Spleen (tissue), 11 donors: ENCODE measurements at regions not wholly inside any gene's neighbourhood (a gene's known extent, or its start where the extent isn't known, plus 50 kb on each side); places are given as distances from the start of the nearest gene placed in this dataset.
"Not testable (repeated sequence)": the region's sequence is repeated elsewhere in the genome, so short reads cannot be mapped to it uniquely, and the experiment has no call there.

Experiments used
- DNase-seq: peaks from one replicate; pipeline ENCODE4 v3.0.0-alpha.2; 2020
- H3K27ac ChIP-seq, 8 donors: fragments of 200-600 bp; sonication (generic) in 7 of 8; 1 replicate in 4 of 8; 2 replicates in 4 of 8; pipeline versions ENCODE4 v1.5.0 to v1.8.0; 2016 to 2021; ENCODE audit warnings: inconsistent platforms in 4 of 8, mild to moderate bottlenecking in 4 of 8, moderate library complexity in 1 of 8
- H3K27me3 ChIP-seq, 7 donors: fragments of 200-600 bp; sonication (generic) in 6 of 7; replicated peaks in 1 of 7; 1 replicate in 4 of 7; 2 replicates in 3 of 7; pipeline versions ENCODE4 v1.5.0 to v1.8.0; 2016 to 2021; ENCODE audit warnings: inconsistent platforms in 3 of 7, mild to moderate bottlenecking in 1 of 7
- H3K36me3 ChIP-seq, 6 donors: fragments of 200-600 bp; sonication (generic) in 5 of 6; 1 replicate in 4 of 6; 2 replicates in 2 of 6; pipeline versions ENCODE4 v1.5.0 to v1.8.0; 2016 to 2021; ENCODE audit warnings: inconsistent platforms in 2 of 6
- H3K4me1 ChIP-seq, 6 donors: fragments of 200-600 bp; sonication (generic) in 5 of 6; 1 replicate in 3 of 6; 2 replicates in 3 of 6; pipeline versions ENCODE4 v1.5.0 to v1.8.0; 2016 to 2021; ENCODE audit warnings: inconsistent platforms in 3 of 6
- H3K4me3 ChIP-seq, 8 donors: fragments of 200-600 bp; sonication (generic) in 7 of 8; 1 replicate in 4 of 8; 2 replicates in 4 of 8; pipeline versions ENCODE4 v1.5.0 to v1.8.0; 2016 to 2021; ENCODE audit warnings: inconsistent platforms in 4 of 8, mild to moderate bottlenecking in 4 of 8, moderate library complexity in 2 of 8
- H3K9me3 ChIP-seq, 8 donors: fragments of 200-600 bp; sonication (generic) in 7 of 8; 1 replicate in 4 of 8; 2 replicates in 4 of 8; pipeline versions ENCODE4 v1.5.0 to v1.8.0; 2016 to 2021; ENCODE audit warnings: inconsistent platforms in 4 of 8
- CTCF ChIP-seq, 11 experiments: fragments of 200-600 bp in 7 of 11; fragments of 450-650 bp in 4 of 11; sonication (generic) in 4 of 11; IDR thresholded peaks in 8 of 11; conservative IDR thresholded peaks in 3 of 11; 1 replicate in 7 of 11; 2 replicates in 4 of 11; pipeline versions ENCODE4 v1.4.0 to v1.8.0; 2016 to 2021; ENCODE audit warnings: antibody characterized with exemption in 11 of 11, inconsistent platforms in 4 of 11, mild to moderate bottlenecking in 1 of 11
- POLR2A ChIP-seq, 3 donors: fragments of 450-650 bp; IDR thresholded peaks; one replicate each; pipeline ENCODE4 v1.5.1; 2017; ENCODE audit warnings: antibody characterized with exemption in 3 of 3, mild to moderate bottlenecking in 1 of 3
- POLR2AphosphoS5 ChIP-seq, 3 donors: sonication (generic); formaldehyde crosslinking; IDR thresholded peaks; one replicate each; pipeline ENCODE4 v1.5.1; 2017; ENCODE audit warnings: antibody characterized with exemption in 3 of 3
- WGBS, 5 donors: extraction: QIAGEN DNeasy Blood & Tissue Kit in 3 of 5; methylation state at CpG; one replicate each; pipeline versions ENCODE4 v1.1.5 to v1.1.7; 2013 to 2018; 5-methylcytosine and 5-hydroxymethylcytosine counted together
- intact Hi-C: fragments of 100-400 bp; cut with DNase I; formaldehyde crosslinking; loops from one replicate; pipeline ENCODE4 v1.15.0; 2023; ENCODE audit warnings: low total_unique reads
- donor health status: healthy with polysubstance abuse.
- donor health status: DM: no; HTN: no; CAD: no; lungs with moderate emphysema.
- donor health status: DM: no; HTN: no; CAD: no.
- donor health status: Bipolar disorder and iron deficiency.
- donor health status: healthy.
- donor health status: DM: no; HTN: no; CAD: no.
- donor health status: DM: yes; HTN: yes; CAD: no.

- H3K4me3 ChIP-seq = no peak overlapping the region
- no peaks in the 10 kb centered on the region for H3K36me3 ChIP-seq
- TF ChIP-seq POLR2AphosphoS5 (IDR thresholded peaks at IDR 0.05) (no peak), POLR2A (IDR thresholded peaks at IDR 0.05) (no peak), CTCF (IDR thresholded peaks at IDR 0.05 in 8 of 11, conservative IDR thresholded peaks at IDR 0.05 in 3 of 11) (no peak)
- no peaks in the 10 kb centered on the region for H3K9me3 ChIP-seq
- no peak for DNase-seq
- H3K4me1 ChIP-seq = no peaks in the 10 kb centered on the region
- WGBS, 5 donors = 17 to 71% (median 27%) methylated on average over 1 of the region's 1 CpG
- H3K27me3 ChIP-seq = no peaks in the 10 kb centered on the region
- intact Hi-C loops = no loop called here
- H3K27ac ChIP-seq = no peak overlapping the region
Observed at GRCh38 chrX:76920607-76921006, 493.1 kb downstream of the MAGEE1 start.

GRCh38 chrX:76921176-76921575 lies 493.7 kb downstream of the MAGEE1 start:
- intact Hi-C loops = no loop called here
- Histone ChIP-seq H3K4me1 (no peaks in the 10 kb centered on the region), H3K27me3 (no peaks in the 10 kb centered on the region), H3K27ac (no peak overlapping the region), H3K4me3 (no peak overlapping the region), H3K9me3 (no peaks in the 10 kb centered on the region), H3K36me3 (no peaks in the 10 kb centered on the region)
- TF ChIP-seq POLR2AphosphoS5 (IDR thresholded peaks at IDR 0.05) = no peak
- TF ChIP-seq CTCF (IDR thresholded peaks at IDR 0.05 in 8 of 11, conservative IDR thresholded peaks at IDR 0.05 in 3 of 11) = no peak
- TF ChIP-seq POLR2A (IDR thresholded peaks at IDR 0.05) = no peak
- no peak for DNase-seq

DNA sequence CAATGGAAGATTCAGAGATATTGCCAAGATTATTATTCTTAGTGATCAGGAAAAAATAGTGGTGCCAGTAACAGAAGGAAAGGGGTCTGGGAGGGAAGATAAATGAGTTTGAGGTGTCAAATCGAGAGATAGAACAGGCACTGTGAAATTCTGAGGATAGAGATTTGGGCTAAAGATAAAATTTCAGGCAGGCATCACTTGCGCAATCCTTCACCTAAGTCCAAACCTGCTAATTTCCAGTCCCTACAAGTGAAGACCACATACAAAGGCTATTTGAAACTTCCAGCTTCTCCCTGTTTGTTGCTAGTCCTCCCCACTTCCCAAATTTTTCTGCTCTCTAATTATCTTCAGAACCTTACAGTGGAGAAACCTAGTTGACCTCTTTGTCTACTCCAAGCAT lies 494.6 kb downstream of the MAGEE1 start:
- Histone ChIP-seq H3K9me3 (no peaks in the 10 kb centered on the region), H3K27me3 (no peaks in the 10 kb centered on the region), H3K4me3 (no peak overlapping the region), H3K27ac (no peak overlapping the region), H3K4me1 (no peaks in the 10 kb centered on the region), H3K36me3 (no peaks in the 10 kb centered on the region)
- intact Hi-C loops = no loop called here
- 65 to 73% (median 70%) methylated on average over 2 of the region's 2 CpGs for WGBS, 5 donors
- TF ChIP-seq CTCF (IDR thresholded peaks at IDR 0.05 in 8 of 11, conservative IDR thresholded peaks at IDR 0.05 in 3 of 11) = no peak
- TF ChIP-seq POLR2A (IDR thresholded peaks at IDR 0.05) = no peak
- no peak for TF ChIP-seq POLR2AphosphoS5 (IDR thresholded peaks at IDR 0.05)
- DNase-seq = no peak

GRCh38 chrX:76924616-76925015 lies 497.1 kb downstream of the MAGEE1 start:
- H3K4me1 ChIP-seq, intact Hi-C loops, H3K36me3 ChIP-seq, H3K27ac ChIP-seq, DNase-seq, H3K9me3 ChIP-seq, H3K27me3 ChIP-seq, H3K4me3 ChIP-seq: not testable (repeated sequence)
- WGBS, 5 donors = 66 to 93% (median 76%) methylated on average over 3 to 7 of the region's 7 CpGs

GRCh38 chrX:76931518-76931917 lies 504.0 kb downstream of the MAGEE1 start:
- DNase-seq = no peak
- Histone ChIP-seq H3K4me3 (no peak overlapping the region), H3K27ac (no peak overlapping the region), H3K27me3 (no peaks in the 10 kb centered on the region), H3K36me3 (no peaks in the 10 kb centered on the region), H3K4me1 (no peaks in the 10 kb centered on the region), H3K9me3 (no peaks in the 10 kb centered on the region)
- intact Hi-C loops = no loop called here
- TF ChIP-seq CTCF (IDR thresholded peaks at IDR 0.05 in 8 of 11, conservative IDR thresholded peaks at IDR 0.05 in 3 of 11) = no peak
- TF ChIP-seq POLR2A (IDR thresholded peaks at IDR 0.05) = no peak
- no peak for TF ChIP-seq POLR2AphosphoS5 (IDR thresholded peaks at IDR 0.05)
- 63 to 81% (median 79%) methylated on average over 6 of the region's 6 CpGs for WGBS, 5 donors
